ENCODE measurements at regions not wholly inside any gene's neighbourhood (a gene's known extent, or its start where the extent isn't known, plus 50 kb on each side); places are given as distances from the start of the nearest gene placed in this dataset.

DNA sequence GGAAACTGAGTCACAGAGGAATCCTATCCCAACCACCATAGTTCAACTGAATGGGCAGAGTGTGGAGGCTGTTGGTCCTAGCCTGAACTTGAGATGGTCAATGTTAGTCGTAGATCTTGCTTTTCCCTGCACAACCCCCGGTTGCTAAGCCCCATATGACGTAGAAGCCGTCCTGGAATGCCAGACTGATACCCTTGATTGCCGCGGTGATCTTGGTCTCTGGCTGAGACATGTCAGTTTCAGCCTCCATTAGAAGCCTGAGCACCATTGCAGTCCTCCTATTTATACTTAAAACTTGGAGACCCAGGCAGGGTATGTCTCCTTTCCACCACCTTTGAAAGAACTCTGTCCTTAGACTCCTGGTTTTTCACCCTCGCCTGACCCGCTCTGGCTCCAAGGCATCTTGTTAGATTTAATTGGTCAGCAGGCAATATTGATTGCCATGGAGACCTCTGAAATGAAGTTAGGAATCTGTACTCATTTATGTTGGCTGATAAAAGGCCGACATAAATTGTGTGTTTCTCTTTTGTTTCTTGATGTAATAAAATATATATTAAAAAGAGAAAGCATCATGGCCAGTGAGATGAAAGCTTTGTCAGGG is 53.4 kb downstream of the RPLP1 start:
- TF ChIP-seq GRHL2 (CRISPR knock-in tag; IDR thresholded peaks at IDR 0.05; ENCODE audit: insufficient replicate concordance, severe bottlenecking) (no peak), ZNF317 (CRISPR knock-in tag; IDR thresholded peaks at IDR 0.05; ENCODE audit: borderline replicate concordance, low read depth) (no peak), HMGXB4 (CRISPR knock-in tag; IDR thresholded peaks at IDR 0.05) (no peak), NFYB (CRISPR knock-in tag; conservative IDR thresholded peaks at IDR 0.05; ENCODE audit: low read depth) (no peak), ZNF423 (CRISPR knock-in tag; IDR thresholded peaks at IDR 0.05) (no peak)
- Mint-ChIP-seq H3K4me1 (no peaks in the 10 kb centered on the region), H3K4me3 (no peak overlapping the region), H3K27me3 (ENCODE audit: low read depth) (no peaks in the 10 kb centered on the region), H3K36me3 (no peaks in the 10 kb centered on the region), H3K27ac (no peak overlapping the region), H3K9me3 (peaks cover 10% of the 10 kb centered on the region)
- POLR2A ChIA-PET = no interaction called here
- DNase-seq (ENCODE audit: low spot score) (no peak), ATAC-seq (no peak)
- CTCF ChIA-PET = no interaction called here

DNA sequence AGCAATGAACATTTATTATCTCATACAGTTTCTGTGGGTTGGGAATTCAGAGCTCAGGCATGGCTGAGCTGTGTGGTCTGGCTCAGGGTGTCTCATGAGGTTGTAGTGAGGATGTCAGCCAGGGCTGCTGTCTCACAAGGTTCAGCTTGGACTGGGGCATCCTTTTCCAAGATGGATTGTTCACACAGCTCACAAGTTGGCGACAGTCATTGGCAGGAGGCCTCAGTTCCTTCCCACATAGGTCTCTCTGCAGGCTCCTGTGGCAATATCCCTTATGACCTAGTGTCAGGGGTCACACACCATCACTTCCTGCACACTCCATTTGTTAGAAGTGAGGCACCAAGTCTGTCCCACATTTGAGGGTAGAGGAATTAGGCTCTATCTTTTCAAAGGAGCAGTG is 56.0 kb downstream of the RPLP1 start:
- no peak for TF ChIP-seq ELF4 (CRISPR knock-in tag; IDR thresholded peaks at IDR 0.05; ENCODE audit: low read depth)
- no peak for TF ChIP-seq PRRX2 (CRISPR knock-in tag; IDR thresholded peaks at IDR 0.05)
- no peak for TF ChIP-seq STAT6 (CRISPR knock-in tag; conservative IDR thresholded peaks at IDR 0.05; ENCODE audit: low read depth)
- no peak for TF ChIP-seq CBFB (CRISPR knock-in tag; IDR thresholded peaks at IDR 0.05; ENCODE audit: low read depth)
- no peak for TF ChIP-seq ZBTB21 (CRISPR knock-in tag; IDR thresholded peaks at IDR 0.05; ENCODE audit: borderline replicate concordance)
- no peak for TF ChIP-seq EMX1 (CRISPR knock-in tag; IDR thresholded peaks at IDR 0.05)
- no peak for TF ChIP-seq RELA (CRISPR knock-in tag; IDR thresholded peaks at IDR 0.05; ENCODE audit: borderline replicate concordance)
- TF ChIP-seq GRHL2 (CRISPR knock-in tag; IDR thresholded peaks at IDR 0.05; ENCODE audit: insufficient replicate concordance, severe bottlenecking) = no peak
- TF ChIP-seq, protein P1, sequence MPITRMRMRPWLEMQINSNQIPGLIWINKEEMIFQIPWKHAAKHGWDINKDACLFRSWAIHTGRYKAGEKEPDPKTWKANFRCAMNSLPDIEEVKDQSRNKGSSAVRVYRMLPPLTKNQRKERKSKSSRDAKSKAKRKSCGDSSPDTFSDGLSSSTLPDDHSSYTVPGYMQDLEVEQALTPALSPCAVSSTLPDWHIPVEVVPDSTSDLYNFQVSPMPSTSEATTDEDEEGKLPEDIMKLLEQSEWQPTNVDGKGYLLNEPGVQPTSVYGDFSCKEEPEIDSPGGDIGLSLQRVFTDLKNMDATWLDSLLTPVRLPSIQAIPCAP (CRISPR knock-in tag; IDR thresholded peaks at IDR 0.05) = no peak
- TF ChIP-seq ERG (CRISPR knock-in tag; IDR thresholded peaks at IDR 0.05) = no peak
- Mint-ChIP-seq H3K36me3 (no peaks in the 10 kb centered on the region), H3K27ac (no peak overlapping the region), H3K4me3 (no peak overlapping the region), H3K4me1 (no peaks in the 10 kb centered on the region), H3K9me3 (peaks cover 13% of the 10 kb centered on the region), H3K27me3 (ENCODE audit: low read depth) (no peaks in the 10 kb centered on the region)
- ChIA-PET POLR2A (no interaction called here), CTCF (interaction anchor here (1.4 to 2.0 kb wide), 2 partner anchors 31 to 46 kb away, joined by 4 to 8 read pairs; no protein-coding TSS in a partner anchor)
- ATAC-seq (no peak), DNase-seq (ENCODE audit: low spot score) (no peak)

DNA sequence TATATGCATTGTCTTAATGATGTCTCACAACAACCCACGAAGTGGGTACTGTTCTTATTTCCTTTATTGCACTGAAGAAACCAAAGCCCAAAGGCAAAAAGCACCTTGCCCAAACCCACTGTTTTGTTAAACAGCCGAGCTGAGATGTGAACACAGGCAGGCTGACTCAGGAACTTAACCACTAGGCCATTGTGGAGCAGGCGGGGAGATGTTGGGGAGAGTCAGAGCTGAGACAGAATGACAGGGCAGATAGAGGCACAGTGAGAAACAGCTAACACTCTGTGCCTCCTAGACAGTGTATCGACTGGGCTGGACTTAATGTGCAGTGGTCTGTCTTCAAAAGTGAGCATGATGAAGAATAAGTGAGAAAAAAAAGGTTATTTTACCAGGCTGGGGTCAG is 56.5 kb downstream of the RPLP1 start:
- H3K4me1 Mint-ChIP-seq = no peaks in the 10 kb centered on the region
- no peaks in the 10 kb centered on the region for H3K36me3 Mint-ChIP-seq
- no peak for ATAC-seq
- peaks cover 13% of the 10 kb centered on the region for H3K9me3 Mint-ChIP-seq
- no peak overlapping the region for H3K27ac Mint-ChIP-seq
- ChIA-PET POLR2A (no interaction called here), CTCF (interaction anchor here (1.4 to 2.0 kb wide), 2 partner anchors 31 to 46 kb away, joined by 4 to 8 read pairs; no protein-coding TSS in a partner anchor)
- H3K27me3 Mint-ChIP-seq (ENCODE audit: low read depth) = no peaks in the 10 kb centered on the region
- DNase-seq (ENCODE audit: low spot score) = no peak
- H3K4me3 Mint-ChIP-seq = no peak overlapping the region
- TF ChIP-seq ZNF281 (CRISPR knock-in tag; IDR thresholded peaks at IDR 0.05) (no peak), CREB1 (CRISPR knock-in tag; IDR thresholded peaks at IDR 0.05) (no peak), ESRRA (CRISPR knock-in tag; IDR thresholded peaks at IDR 0.05; ENCODE audit: borderline replicate concordance) (no peak), ATF1 (CRISPR knock-in tag; IDR thresholded peaks at IDR 0.05) (no peak), OVOL2 (CRISPR knock-in tag; IDR thresholded peaks at IDR 0.05; ENCODE audit: borderline replicate concordance) (no peak)
- TF ChIP-seq, protein P2, sequence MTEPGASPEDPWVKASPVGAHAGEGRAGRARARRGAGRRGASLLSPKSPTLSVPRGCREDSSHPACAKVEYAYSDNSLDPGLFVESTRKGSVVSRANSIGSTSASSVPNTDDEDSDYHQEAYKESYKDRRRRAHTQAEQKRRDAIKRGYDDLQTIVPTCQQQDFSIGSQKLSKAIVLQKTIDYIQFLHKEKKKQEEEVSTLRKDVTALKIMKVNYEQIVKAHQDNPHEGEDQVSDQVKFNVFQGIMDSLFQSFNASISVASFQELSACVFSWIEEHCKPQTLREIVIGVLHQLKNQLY (CRISPR knock-in tag; IDR thresholded peaks at IDR 0.05) = no peak

Data from WTC11 (cell line).